Lung (tissue), 11 donors: ENCODE measurements at regions not wholly inside any gene's neighbourhood (a gene's known extent, or its start where the extent isn't known, plus 50 kb on each side); places are given as distances from the start of the nearest gene placed in this dataset.

Source experiments
- ATAC-seq: fragments of 200-7000 bp; cut with Tn5 transposase; one replicate; pipeline ENCODE4 v1.9.1; 2020; ENCODE audit warnings: moderate number of reproducible peaks; ENCODE audit not compliant: insufficient read depth, low FRiP score
- DNase-seq, 3 donors: peaks; one replicate each; pipeline ENCODE4 v3.0.0-alpha.2; 2013 to 2017
- H3K27ac ChIP-seq, 2 donors: one replicate each; pipeline ENCODE4 v1.5.1; 2013; ENCODE audit warnings: mild to moderate bottlenecking in 2 of 2, moderate library complexity in 2 of 2, control low read depth in 1 of 2, inconsistent platforms in 1 of 2, low read depth in 1 of 2, low read length in 1 of 2
- H3K27me3 ChIP-seq, 3 donors: one replicate each; pipeline ENCODE4 v1.5.1; 2013; ENCODE audit warnings: low read length in 2 of 3; ENCODE audit not compliant: control insufficient read depth in 3 of 3, insufficient read depth in 3 of 3
- H3K36me3 ChIP-seq, 4 donors: one replicate each; pipeline ENCODE4 v1.5.1; 2013; ENCODE audit warnings: low read length in 4 of 4, mild to moderate bottlenecking in 1 of 4, moderate library complexity in 1 of 4; ENCODE audit not compliant: control insufficient read depth in 4 of 4, insufficient read depth in 4 of 4
- H3K4me1 ChIP-seq, 5 donors: one replicate each; pipeline ENCODE4 v1.5.1; 2013; ENCODE audit warnings: low read length in 5 of 5, mild to moderate bottlenecking in 2 of 5, moderate library complexity in 1 of 5; ENCODE audit not compliant: control insufficient read depth in 5 of 5, insufficient read depth in 5 of 5
- H3K4me3 ChIP-seq: one replicate; pipeline ENCODE4 v1.5.1; 2013; ENCODE audit warnings: mild to moderate bottlenecking, control low read depth, moderate library complexity
- H3K9ac ChIP-seq, 2 donors: one replicate each; pipeline ENCODE4 v1.5.1; 2013; ENCODE audit warnings: low read length in 2 of 2, control low read depth in 1 of 2; ENCODE audit not compliant: insufficient read depth in 1 of 2
- H3K9me3 ChIP-seq, 4 donors: one replicate each; pipeline ENCODE4 v1.5.1; 2013; ENCODE audit warnings: low read length in 3 of 4, mild to moderate bottlenecking in 1 of 4, moderate library complexity in 1 of 4; ENCODE audit not compliant: control insufficient read depth in 4 of 4, insufficient read depth in 3 of 4
- whole genome bisulfite sequencing, 2 donors: extraction: QIAGEN DNeasy Blood & Tissue Kit; methylation state at CpG; one replicate each; pipeline ENCODE4 v1.1.7; 2013; 5-methylcytosine and 5-hydroxymethylcytosine counted together
- TF ChIP-seq, protein P1 (sequence below): IDR thresholded peaks from 2 replicates; pipeline ENCODE4 v1.5.1; 2012; ENCODE audit warnings: mild to moderate bottlenecking; ENCODE audit errors: control extremely low read depth, extremely low read depth
- donor health status: control.
- donor health status: control.
- donor health status: Bipolar disorder and iron deficiency.
- donor health status: healthy.
- donor health status: DM: yes; HTN: yes; CAD: no.

DNA sequence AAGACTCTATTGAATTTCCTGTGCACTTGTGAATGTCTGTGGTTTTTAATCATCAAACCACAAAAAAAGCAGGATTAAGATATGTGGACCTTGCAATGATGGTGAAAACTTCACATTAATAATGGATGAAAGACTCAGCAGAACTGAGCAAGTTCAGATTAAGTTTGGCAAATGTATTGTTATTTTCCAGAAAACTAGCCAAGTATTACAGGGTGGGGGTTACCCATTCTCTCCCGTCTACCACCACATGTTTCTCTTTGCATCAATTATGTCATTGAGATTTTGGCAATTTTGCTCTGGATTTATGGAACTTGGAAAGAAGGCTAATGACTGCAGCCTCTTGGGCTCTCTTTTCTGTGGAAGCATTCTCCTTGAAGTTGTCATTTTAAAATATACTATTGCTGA, 577.1 kb downstream of the ANKRD50 start:
- Histone ChIP-seq H3K4me1 (no peaks in the 10 kb centered on the region), H3K27me3 (no peaks in the 10 kb centered on the region), H3K36me3 (no peaks in the 10 kb centered on the region), H3K9ac (no peak overlapping the region), H3K27ac (no peak overlapping the region), H3K9me3 (peaks cover 0 to 7% (median 2%) of the 10 kb centered on the region in 4 donors), H3K4me3 (no peak overlapping the region)
- ATAC-seq (no peak), DNase-seq (no peak)
- WGBS, 2 donors = 64 to 85% methylated on average over 1 of the region's 1 CpG
- TF ChIP-seq, protein P1, sequence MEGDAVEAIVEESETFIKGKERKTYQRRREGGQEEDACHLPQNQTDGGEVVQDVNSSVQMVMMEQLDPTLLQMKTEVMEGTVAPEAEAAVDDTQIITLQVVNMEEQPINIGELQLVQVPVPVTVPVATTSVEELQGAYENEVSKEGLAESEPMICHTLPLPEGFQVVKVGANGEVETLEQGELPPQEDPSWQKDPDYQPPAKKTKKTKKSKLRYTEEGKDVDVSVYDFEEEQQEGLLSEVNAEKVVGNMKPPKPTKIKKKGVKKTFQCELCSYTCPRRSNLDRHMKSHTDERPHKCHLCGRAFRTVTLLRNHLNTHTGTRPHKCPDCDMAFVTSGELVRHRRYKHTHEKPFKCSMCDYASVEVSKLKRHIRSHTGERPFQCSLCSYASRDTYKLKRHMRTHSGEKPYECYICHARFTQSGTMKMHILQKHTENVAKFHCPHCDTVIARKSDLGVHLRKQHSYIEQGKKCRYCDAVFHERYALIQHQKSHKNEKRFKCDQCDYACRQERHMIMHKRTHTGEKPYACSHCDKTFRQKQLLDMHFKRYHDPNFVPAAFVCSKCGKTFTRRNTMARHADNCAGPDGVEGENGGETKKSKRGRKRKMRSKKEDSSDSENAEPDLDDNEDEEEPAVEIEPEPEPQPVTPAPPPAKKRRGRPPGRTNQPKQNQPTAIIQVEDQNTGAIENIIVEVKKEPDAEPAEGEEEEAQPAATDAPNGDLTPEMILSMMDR = no peak

DNA sequence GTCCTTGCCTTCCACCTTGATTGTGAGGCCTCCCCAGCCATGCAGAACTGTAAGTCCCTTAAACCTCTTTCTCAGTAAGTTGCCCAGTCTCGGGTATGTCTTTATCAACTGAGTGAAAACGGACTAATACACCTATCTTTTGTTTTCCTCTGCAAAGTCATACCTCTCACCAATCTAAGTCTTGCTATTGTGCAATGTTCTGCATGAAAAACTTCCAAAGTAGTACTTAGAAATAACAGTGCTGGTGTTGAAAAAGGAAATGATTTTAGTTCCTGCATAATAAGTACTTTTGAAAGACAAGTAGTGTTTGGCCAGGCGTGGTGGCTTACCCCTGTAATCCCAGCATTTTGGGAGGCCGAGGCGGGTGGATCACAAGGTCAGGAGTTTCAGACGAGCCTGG, 573.5 kb downstream of the ANKRD50 start:
- no peak overlapping the region for H3K4me3 ChIP-seq
- no peaks in the 10 kb centered on the region for H3K9me3 ChIP-seq
- TF ChIP-seq, protein P1 = no peak
- H3K9ac ChIP-seq = no peak overlapping the region
- H3K27me3 ChIP-seq = no peaks in the 10 kb centered on the region
- ATAC-seq (no peak), DNase-seq (no peak)
- no peaks in the 10 kb centered on the region for H3K36me3 ChIP-seq
- H3K4me1 ChIP-seq = no peaks in the 10 kb centered on the region
- H3K27ac ChIP-seq = no peak overlapping the region
- 77 to 84% methylated on average over 6 of the region's 6 CpGs for WGBS, 2 donors

DNA sequence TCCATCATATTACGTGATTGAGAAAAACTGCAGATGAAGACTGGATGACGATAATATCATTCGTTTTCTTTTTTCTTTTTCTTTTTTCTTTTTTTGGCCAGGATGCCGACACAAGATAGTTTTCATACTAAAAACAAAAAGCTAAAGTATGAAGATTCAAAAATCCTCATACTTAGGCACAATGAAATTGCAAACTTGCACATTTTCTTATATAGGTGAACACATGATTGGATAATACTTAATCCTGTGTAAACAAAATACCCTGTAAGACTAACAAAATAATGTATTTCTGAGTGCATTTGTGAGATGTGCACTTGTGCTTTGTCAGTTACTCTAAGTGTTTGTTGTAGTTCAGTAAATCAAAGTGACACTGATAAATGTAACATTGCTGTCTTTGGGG, 568.9 kb downstream of the ANKRD50 start:
- no peak overlapping the region for H3K27ac ChIP-seq
- no peaks in the 10 kb centered on the region for H3K9me3 ChIP-seq
- no peaks in the 10 kb centered on the region for H3K4me1 ChIP-seq
- 93 to 97% methylated on average over 4 of the region's 4 CpGs for WGBS, 2 donors
- no peak overlapping the region for H3K4me3 ChIP-seq
- DNase-seq (no peak), ATAC-seq (no peak)
- TF ChIP-seq, protein P1 = no peak
- H3K27me3 ChIP-seq = no peaks in the 10 kb centered on the region
- H3K36me3 ChIP-seq = no peaks in the 10 kb centered on the region
- H3K9ac ChIP-seq = no peak overlapping the region

DNA sequence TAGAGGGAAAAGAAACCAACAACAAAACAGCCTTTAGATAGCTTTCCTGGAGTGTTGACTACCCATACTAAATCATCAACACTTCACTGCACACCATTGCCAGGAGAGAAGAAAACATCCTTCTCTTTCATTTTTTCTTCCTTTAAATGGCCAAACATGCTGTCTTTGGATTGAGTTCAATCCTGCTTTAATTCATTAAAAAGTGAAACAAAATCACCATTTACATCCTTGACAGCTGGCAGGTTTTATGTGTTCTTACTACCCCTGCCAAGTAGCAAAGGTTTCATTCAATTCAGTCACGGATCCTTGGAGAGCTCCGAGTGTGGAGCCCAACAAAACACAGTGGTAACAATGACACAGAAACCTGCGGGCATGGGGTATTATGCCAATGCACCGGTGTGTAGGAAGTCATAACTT, 568.3 kb downstream of the ANKRD50 start:
- Histone ChIP-seq H3K4me1 (no peaks in the 10 kb centered on the region), H3K9me3 (no peaks in the 10 kb centered on the region), H3K27ac (no peak overlapping the region), H3K36me3 (no peaks in the 10 kb centered on the region), H3K27me3 (no peaks in the 10 kb centered on the region), H3K4me3 (no peak overlapping the region), H3K9ac (no peak overlapping the region)
- no peak for DNase-seq
- no peak for ATAC-seq
- TF ChIP-seq, protein P1 = no peak
- 58 to 78% methylated on average over 4 of the region's 4 CpGs for WGBS, 2 donors
